Psoas muscle (tissue), 7 donors: ENCODE measurements at regions not wholly inside any gene's neighbourhood (a gene's known extent, or its start where the extent isn't known, plus 50 kb on each side); places are given as distances from the start of the nearest gene placed in this dataset.

Experiments used
- ATAC-seq, 4 donors: fragments of 200-7000 bp; cut with Tn5 transposase; one replicate each; pipeline ENCODE4 v1.9.1; 2020; ENCODE audit warnings: moderate library complexity in 3 of 4, mild to moderate bottlenecking in 2 of 4
- DNase-seq, 2 donors: peaks; one replicate each; pipeline ENCODE4 v3.0.0-alpha.2; 2020
- H3K27ac ChIP-seq: fragments of 200-600 bp; one replicate; pipeline ENCODE4 v1.8.0; 2022
- H3K27me3 ChIP-seq, 3 donors: fragments of 200-600 bp in 1 of 3; one replicate each; pipeline versions ENCODE4 v1.6.1 to v1.8.0; 2013 to 2022; ENCODE audit warnings: low read length in 2 of 3, mild to moderate bottlenecking in 2 of 3, moderate library complexity in 1 of 3; ENCODE audit not compliant: insufficient read depth in 3 of 3
- H3K36me3 ChIP-seq, 2 donors: fragments of 200-600 bp in 1 of 2; one replicate each; pipeline versions ENCODE4 v1.6.1 to v1.8.0; 2013 to 2022; ENCODE audit warnings: low read depth in 1 of 2, mild to moderate bottlenecking in 1 of 2, moderate library complexity in 1 of 2; ENCODE audit not compliant: insufficient read depth in 1 of 2
- H3K4me1 ChIP-seq: fragments of 200-600 bp; one replicate; pipeline ENCODE4 v1.8.0; 2022
- H3K4me3 ChIP-seq: fragments of 200-600 bp; one replicate; pipeline ENCODE4 v1.8.0; 2022; ENCODE audit warnings: mild to moderate bottlenecking
- H3K9me3 ChIP-seq: fragments of 200-600 bp; one replicate; pipeline ENCODE4 v1.8.0; 2022
- CTCF ChIP-seq: fragments of 200-600 bp; IDR thresholded peaks from one replicate; pipeline ENCODE4 v1.8.0; 2022; ENCODE audit warnings: antibody characterized with exemption
- WGBS, 3 donors: extraction: QIAGEN DNeasy Blood & Tissue Kit; methylation state at CpG; one replicate each; pipeline versions ENCODE4 v1.1.6 to v1.1.7; 2013; 5-methylcytosine and 5-hydroxymethylcytosine counted together
- intact Hi-C, 2 donors: fragments of 100-400 bp; cut with DNase I; formaldehyde crosslinking; loops; one replicate each; pipeline versions ENCODE4 v1.11.0 to v1.14.2; 2022
- donor health status: healthy with polysubstance abuse.
- donor health status: DM: no; HTN: no; CAD: no; lungs with moderate emphysema.
- donor health status: Bipolar disorder and iron deficiency.
- donor health status: healthy.
- donor health status: DM: yes; HTN: yes; CAD: no.
- donor health status: DM: no; HTN: no; CAD: no.
- donor health status: DM: yes; HTN: yes; CAD: no.

DNA sequence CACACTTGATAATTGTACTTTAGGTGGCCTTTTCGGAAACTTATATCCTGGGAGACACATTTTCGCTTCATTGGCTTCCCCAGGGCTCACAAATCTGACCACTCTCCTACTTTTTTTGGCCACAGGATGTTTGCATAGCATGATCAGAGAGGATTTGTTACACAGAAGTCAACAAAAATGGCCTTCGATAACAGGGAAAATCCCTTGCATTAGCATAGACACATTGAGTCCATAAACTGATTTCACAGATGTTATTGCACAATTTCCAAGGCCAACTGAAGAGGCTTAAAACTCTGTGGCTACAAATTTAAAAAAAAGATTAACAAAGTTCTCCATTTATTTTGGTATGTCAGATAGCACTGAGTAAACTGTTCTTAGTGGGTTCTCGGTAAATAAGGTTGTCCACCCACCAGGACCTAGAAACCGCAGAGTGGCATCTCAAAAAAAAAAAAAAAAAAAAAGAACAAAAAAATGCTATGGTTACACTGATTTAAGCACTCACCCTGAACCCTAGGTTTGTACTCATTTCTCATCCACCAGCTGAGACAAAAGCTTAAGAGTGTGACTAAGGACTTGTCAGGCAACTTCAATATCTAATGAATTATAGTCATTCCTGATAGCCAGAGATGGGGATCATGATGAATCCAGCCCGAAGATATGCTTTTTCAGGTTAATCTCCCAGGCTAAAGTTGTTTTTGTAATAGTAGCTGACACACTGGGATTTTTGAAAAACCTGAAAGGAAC, 188.9 kb upstream of the SYNPR start:
- Histone ChIP-seq H3K36me3 (no peaks in the 10 kb centered on the region), H3K4me1 (no peaks in the 10 kb centered on the region), H3K9me3 (no peaks in the 10 kb centered on the region), H3K27me3 (no peaks in the 10 kb centered on the region), H3K27ac (no peak overlapping the region), H3K4me3 (no peak overlapping the region)
- DNase-seq (no peak), ATAC-seq (no peak)
- WGBS, 3 donors: 51 to 55% (median 53%) methylated on average over 6 of the region's 6 CpGs
- TF ChIP-seq CTCF: no peak
- intact Hi-C loops: no loop called here

DNA sequence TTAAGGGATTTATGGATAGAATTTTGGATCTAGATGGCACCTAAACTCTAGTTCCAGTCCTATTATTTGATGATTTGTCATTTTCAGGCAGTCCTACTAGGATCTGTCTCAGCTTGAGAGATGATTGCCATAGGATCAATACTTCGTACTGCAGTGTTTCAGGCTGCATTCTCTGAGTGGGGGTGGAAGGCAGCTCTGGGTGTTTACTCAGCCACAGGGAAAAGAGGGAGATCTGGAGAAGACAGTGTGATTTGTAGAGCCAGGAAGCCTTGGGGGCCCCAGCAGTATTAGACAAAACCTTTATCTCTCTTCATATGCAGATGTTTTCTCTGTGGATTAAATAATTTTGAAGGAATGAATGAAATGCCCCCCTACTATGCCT, 188.4 kb upstream of the SYNPR start:
- DNase-seq: no peak
- Histone ChIP-seq H3K36me3 (no peaks in the 10 kb centered on the region), H3K4me3 (no peak overlapping the region), H3K9me3 (no peaks in the 10 kb centered on the region), H3K27ac (no peak overlapping the region), H3K4me1 (no peaks in the 10 kb centered on the region), H3K27me3 (no peaks in the 10 kb centered on the region)
- intact Hi-C loops: no loop called here
- 6 to 16% (median 8%) methylated on average over 1 of the region's 1 CpG for WGBS, 3 donors
- no peak for ATAC-seq
- TF ChIP-seq CTCF: no peak

- TF ChIP-seq CTCF: no peak
- intact Hi-C loops: no loop called here
- H3K36me3 ChIP-seq: no peaks in the 10 kb centered on the region
These were observed 187.5 kb upstream of the SYNPR start for GRCh38 chr3:63090656-63091055.

GRCh38 chr3:63092515-63092914, 185.6 kb upstream of the SYNPR start:
- DNase-seq (no peak), ATAC-seq (no peak)
- Histone ChIP-seq H3K36me3 (no peaks in the 10 kb centered on the region), H3K4me3 (no peak overlapping the region), H3K27ac (no peak overlapping the region), H3K9me3 (no peaks in the 10 kb centered on the region), H3K4me1 (no peaks in the 10 kb centered on the region), H3K27me3 (no peaks in the 10 kb centered on the region)
- intact Hi-C loops: no loop called here
- 65 to 74% (median 69%) methylated on average over 5 of the region's 5 CpGs for WGBS, 3 donors
- TF ChIP-seq CTCF: no peak

More at GRCh38 chr3:63090656-63091055, 187.5 kb upstream of the SYNPR start:
- DNase-seq (no peak), ATAC-seq (no peak)
- Histone ChIP-seq H3K4me1 (no peaks in the 10 kb centered on the region), H3K27ac (no peak overlapping the region), H3K9me3 (no peaks in the 10 kb centered on the region), H3K4me3 (no peak overlapping the region), H3K27me3 (no peaks in the 10 kb centered on the region)
- 45 to 63% (median 56%) methylated on average over 2 of the region's 2 CpGs for WGBS, 3 donors
